ENCODE measurements at regions not wholly inside any gene's neighbourhood (a gene's known extent, or its start where the extent isn't known, plus 50 kb on each side); places are given as distances from the start of the nearest gene placed in this dataset.

- peaks cover 2 to 6% (median 4%) of the 10 kb centered on the region in 4 donors for H3K4me1 ChIP-seq (ENCODE audit: control insufficient read depth in 4 of 4, insufficient read depth in 4 of 4, low read length in 3 of 4)
- no peaks in the 10 kb centered on the region for H3K9me3 ChIP-seq (ENCODE audit: control insufficient read depth in 4 of 4, low read length in 3 of 4)
- H3K4me3 ChIP-seq (ENCODE audit: low read depth in 1 of 3, low read length in 3 of 3) = no peak overlapping the region
- DNase-seq (ENCODE audit: low spot score) = no peak
- H3K9ac ChIP-seq (ENCODE audit: low read depth in 1 of 2, low read length in 2 of 2) = no peak overlapping the region
- no peak for TF ChIP-seq ATF3 (IDR thresholded peaks at IDR 0.05)
- no peak for TF ChIP-seq JUND (IDR thresholded peaks at IDR 0.05)
- TF ChIP-seq GABPA (IDR thresholded peaks at IDR 0.05 in 1 of 2, conservative IDR thresholded peaks at IDR 0.05 in 1 of 2) = no peak
- TF ChIP-seq SP1 (IDR thresholded peaks at IDR 0.05) = no peak
- no peak for TF ChIP-seq NR2F2 (IDR thresholded peaks at IDR 0.05)
- TF ChIP-seq RXRA (IDR thresholded peaks at IDR 0.05) = no peak
- TF ChIP-seq RAD21 (IDR thresholded peaks at IDR 0.05) = no peak
- no peak for TF ChIP-seq ZBTB33 (IDR thresholded peaks at IDR 0.05)
- TF ChIP-seq, protein P1, sequence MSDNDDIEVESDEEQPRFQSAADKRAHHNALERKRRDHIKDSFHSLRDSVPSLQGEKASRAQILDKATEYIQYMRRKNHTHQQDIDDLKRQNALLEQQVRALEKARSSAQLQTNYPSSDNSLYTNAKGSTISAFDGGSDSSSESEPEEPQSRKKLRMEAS (IDR thresholded peaks at IDR 0.05) = no peak
- TF ChIP-seq FOXA2 (IDR thresholded peaks at IDR 0.05) = no peak
- no peak for TF ChIP-seq TAF1 (conservative IDR thresholded peaks at IDR 0.05)
- no peak for TF ChIP-seq HNF4G (IDR thresholded peaks at IDR 0.05)
- TF ChIP-seq EGR1 (IDR thresholded peaks at IDR 0.05; ENCODE audit: low read depth in 2 of 2) = no peak
- no peak for TF ChIP-seq YY1 (IDR thresholded peaks at IDR 0.05)
- no peak for TF ChIP-seq HNF4A (conservative IDR thresholded peaks at IDR 0.05)
- no peak for TF ChIP-seq FOXA1 (IDR thresholded peaks at IDR 0.05)
- TF ChIP-seq CTCF (IDR thresholded peaks at IDR 0.05; ENCODE audit: low read depth, low read length, missing input control) = no peak
- TF ChIP-seq, protein P2, sequence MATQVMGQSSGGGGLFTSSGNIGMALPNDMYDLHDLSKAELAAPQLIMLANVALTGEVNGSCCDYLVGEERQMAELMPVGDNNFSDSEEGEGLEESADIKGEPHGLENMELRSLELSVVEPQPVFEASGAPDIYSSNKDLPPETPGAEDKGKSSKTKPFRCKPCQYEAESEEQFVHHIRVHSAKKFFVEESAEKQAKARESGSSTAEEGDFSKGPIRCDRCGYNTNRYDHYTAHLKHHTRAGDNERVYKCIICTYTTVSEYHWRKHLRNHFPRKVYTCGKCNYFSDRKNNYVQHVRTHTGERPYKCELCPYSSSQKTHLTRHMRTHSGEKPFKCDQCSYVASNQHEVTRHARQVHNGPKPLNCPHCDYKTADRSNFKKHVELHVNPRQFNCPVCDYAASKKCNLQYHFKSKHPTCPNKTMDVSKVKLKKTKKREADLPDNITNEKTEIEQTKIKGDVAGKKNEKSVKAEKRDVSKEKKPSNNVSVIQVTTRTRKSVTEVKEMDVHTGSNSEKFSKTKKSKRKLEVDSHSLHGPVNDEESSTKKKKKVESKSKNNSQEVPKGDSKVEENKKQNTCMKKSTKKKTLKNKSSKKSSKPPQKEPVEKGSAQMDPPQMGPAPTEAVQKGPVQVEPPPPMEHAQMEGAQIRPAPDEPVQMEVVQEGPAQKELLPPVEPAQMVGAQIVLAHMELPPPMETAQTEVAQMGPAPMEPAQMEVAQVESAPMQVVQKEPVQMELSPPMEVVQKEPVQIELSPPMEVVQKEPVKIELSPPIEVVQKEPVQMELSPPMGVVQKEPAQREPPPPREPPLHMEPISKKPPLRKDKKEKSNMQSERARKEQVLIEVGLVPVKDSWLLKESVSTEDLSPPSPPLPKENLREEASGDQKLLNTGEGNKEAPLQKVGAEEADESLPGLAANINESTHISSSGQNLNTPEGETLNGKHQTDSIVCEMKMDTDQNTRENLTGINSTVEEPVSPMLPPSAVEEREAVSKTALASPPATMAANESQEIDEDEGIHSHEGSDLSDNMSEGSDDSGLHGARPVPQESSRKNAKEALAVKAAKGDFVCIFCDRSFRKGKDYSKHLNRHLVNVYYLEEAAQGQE (IDR thresholded peaks at IDR 0.05) = no peak
- no peak overlapping the region for H3K27ac ChIP-seq (ENCODE audit: low read depth in 1 of 2, low read length in 2 of 2)
- H3K36me3 ChIP-seq (ENCODE audit: control insufficient read depth in 4 of 4, insufficient read depth in 3 of 4, low read depth in 1 of 4, low read length in 3 of 4) = no peaks in the 10 kb centered on the region
- no peaks in the 10 kb centered on the region for H3K27me3 ChIP-seq (ENCODE audit: control insufficient read depth in 4 of 4, insufficient read depth in 4 of 4, low read length in 3 of 4)
Measured at GRCh38 chrX:38859602-38860001, 58.3 kb downstream of the MID1IP1 start.
